ENCODE measurements at regions not wholly inside any gene's neighbourhood (a gene's known extent, or its start where the extent isn't known, plus 50 kb on each side); places are given as distances from the start of the nearest gene placed in this dataset.

DNA sequence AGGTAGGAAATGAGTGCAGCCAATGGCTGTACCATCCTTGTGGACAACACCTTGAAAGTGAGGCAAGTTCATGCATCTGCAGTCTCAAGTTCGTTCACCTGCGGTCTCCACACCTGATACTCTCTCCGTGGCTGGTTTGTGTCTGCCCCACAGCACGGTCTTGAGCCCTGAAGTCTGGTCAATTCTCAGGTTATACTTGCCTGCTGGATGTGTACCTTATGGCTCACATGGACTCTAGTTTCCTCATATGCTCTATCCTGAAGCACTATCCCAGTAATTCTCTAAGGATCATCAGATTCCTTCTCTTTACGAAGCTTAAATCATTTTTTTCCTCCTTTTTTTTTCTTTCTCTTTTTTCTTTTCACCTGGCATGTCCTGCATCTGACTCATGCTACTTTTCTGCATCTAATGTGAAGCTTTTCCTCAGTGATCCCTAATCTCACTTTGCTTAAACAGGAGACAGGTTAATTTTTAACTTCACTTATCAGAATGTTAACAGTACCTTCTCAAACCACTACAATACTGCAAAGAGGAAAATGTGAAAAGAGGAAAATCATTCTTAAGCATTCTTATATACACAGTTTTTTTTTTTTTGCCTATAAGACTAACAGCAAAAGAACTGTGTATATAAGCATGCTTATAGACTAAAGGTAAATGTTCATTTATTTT, 511.2 kb downstream of the SOX11 start:
- Histone ChIP-seq H3K18ac (ENCODE audit: insufficient read length, low read depth, low read length) (no peak overlapping the region), H4K20me1 (ENCODE audit: control insufficient read depth, insufficient read depth, insufficient read length) (no peaks in the 10 kb centered on the region), H3K23ac (ENCODE audit: insufficient read length, low read depth, low read length) (no peak overlapping the region), H2AK5ac (ENCODE audit: insufficient read length, low read length) (no peak overlapping the region), H2BK120ac (ENCODE audit: low read depth, low read length, poor library complexity, severe bottlenecking) (no peak overlapping the region), H3K56ac (ENCODE audit: insufficient read length, low read depth, low read length) (no peak overlapping the region), H4K5ac (ENCODE audit: insufficient read length, low read depth, low read length) (no peak overlapping the region), H2AFZ (ENCODE audit: low read length) (no peak overlapping the region), H3K4me2 (ENCODE audit: insufficient read depth, insufficient read length, low read length) (no peak overlapping the region), H3T11ph (ENCODE audit: low read length) (no peak overlapping the region), H3K79me2 (ENCODE audit: insufficient read depth, low read length) (no peaks in the 10 kb centered on the region), H3K9ac (ENCODE audit: extremely low read depth, insufficient read length, low read length) (no peak overlapping the region), H2BK20ac (ENCODE audit: low read depth, low read length, poor library complexity, severe bottlenecking) (no peak overlapping the region), H3K27ac (ENCODE audit: insufficient read length, low read depth, low read length) (no peak overlapping the region), H4K91ac (ENCODE audit: insufficient read length, low read depth, low read length) (no peak overlapping the region), H3K4ac (ENCODE audit: low read depth, low read length) (no peak overlapping the region), H3K14ac (ENCODE audit: insufficient read depth, low read length) (no peak overlapping the region), H3K23me2 (ENCODE audit: insufficient read length, low read depth, low read length, poor library complexity, severe bottlenecking) (no peaks in the 10 kb centered on the region), H2BK15ac (ENCODE audit: low read depth, low read length) (no peak overlapping the region), H2BK12ac (ENCODE audit: insufficient read length, low read depth, low read length) (no peak overlapping the region), H3K79me1 (ENCODE audit: insufficient read depth, low read depth, low read length, poor library complexity, severe bottlenecking) (no peaks in the 10 kb centered on the region), H3K4me1 (ENCODE audit: insufficient read depth, low read length) (no peaks in the 10 kb centered on the region), H3K27me3 (ENCODE audit: insufficient read depth, low read length) (no peaks in the 10 kb centered on the region), H3K9me3 (ENCODE audit: control insufficient read depth, low read depth, low read length) (no peaks in the 10 kb centered on the region), H4K8ac (replicated peaks; ENCODE audit: insufficient read length, low read depth, low read length) (no peak overlapping the region), H2BK5ac (ENCODE audit: insufficient read length, low read length) (no peak overlapping the region)
- Mint-ChIP-seq H3K27me3 (ENCODE audit: low read depth) (no peaks in the 10 kb centered on the region), H3K27ac (no peak overlapping the region; a peak in 1 of 7 replicates), H3K4me3 (no peak overlapping the region), H3K9me3 (peaks cover 8% of the 10 kb centered on the region in 2 experiments; a peak in 3 of 5 replicates), H3K4me1 (no peaks in the 10 kb centered on the region), H3K36me3 (ENCODE audit: insufficient read depth in 1 of 3, low read depth in 3 of 3) (peaks cover 0 to 5% (median 4%) of the 10 kb centered on the region in 3 experiments; a peak in 5 of 7 replicates)
- no CpG with 5 or more reads among the region's 5 CpGs for WGBS (ENCODE audit: extremely low coverage, insufficient read length, low lambda C conversion rate)
- TF ChIP-seq, protein P1, sequence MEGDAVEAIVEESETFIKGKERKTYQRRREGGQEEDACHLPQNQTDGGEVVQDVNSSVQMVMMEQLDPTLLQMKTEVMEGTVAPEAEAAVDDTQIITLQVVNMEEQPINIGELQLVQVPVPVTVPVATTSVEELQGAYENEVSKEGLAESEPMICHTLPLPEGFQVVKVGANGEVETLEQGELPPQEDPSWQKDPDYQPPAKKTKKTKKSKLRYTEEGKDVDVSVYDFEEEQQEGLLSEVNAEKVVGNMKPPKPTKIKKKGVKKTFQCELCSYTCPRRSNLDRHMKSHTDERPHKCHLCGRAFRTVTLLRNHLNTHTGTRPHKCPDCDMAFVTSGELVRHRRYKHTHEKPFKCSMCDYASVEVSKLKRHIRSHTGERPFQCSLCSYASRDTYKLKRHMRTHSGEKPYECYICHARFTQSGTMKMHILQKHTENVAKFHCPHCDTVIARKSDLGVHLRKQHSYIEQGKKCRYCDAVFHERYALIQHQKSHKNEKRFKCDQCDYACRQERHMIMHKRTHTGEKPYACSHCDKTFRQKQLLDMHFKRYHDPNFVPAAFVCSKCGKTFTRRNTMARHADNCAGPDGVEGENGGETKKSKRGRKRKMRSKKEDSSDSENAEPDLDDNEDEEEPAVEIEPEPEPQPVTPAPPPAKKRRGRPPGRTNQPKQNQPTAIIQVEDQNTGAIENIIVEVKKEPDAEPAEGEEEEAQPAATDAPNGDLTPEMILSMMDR (conservative IDR thresholded peaks at IDR 0.05): no peak
- no peak for DNase-seq

Measured in H9 (cell line).